ENCODE measurements at regions not wholly inside any gene's neighbourhood (a gene's known extent, or its start where the extent isn't known, plus 50 kb on each side); places are given as distances from the start of the nearest gene placed in this dataset.
"Not testable (repeated sequence)": the region's sequence is repeated elsewhere in the genome, so short reads cannot be mapped to it uniquely, and the experiment has no call there.

DNA sequence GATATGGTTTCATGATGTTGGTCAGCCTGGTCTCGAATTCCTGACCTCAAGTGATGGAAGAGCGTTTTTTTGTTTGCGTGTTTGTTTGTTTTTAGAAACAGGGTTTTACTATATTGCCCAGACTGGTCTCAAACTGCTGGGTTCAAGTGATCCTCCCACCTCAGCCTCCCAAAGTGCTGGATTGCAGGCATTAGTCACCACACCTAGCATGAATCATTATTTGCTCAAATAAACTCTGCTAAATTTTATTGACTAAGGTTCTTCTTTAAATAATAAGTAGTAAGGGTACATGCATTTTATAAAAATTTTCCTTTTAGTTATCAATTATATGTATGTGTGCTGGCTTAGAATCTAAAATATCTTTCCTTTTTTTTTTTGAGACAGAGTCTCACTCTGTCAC, 52.9 kb downstream of the ZBTB9 start:
- H3K4me1 ChIP-seq (ENCODE audit: insufficient read depth, low read length), result peaks cover 4% of the 10 kb centered on the region; the same call in 1 of the 2 replicates
- H3K4me3 ChIP-seq (ENCODE audit: low read length), result no peak overlapping the region
- no peaks in the 10 kb centered on the region for H3K27me3 ChIP-seq (ENCODE audit: insufficient read depth, low read length)
- no peaks in the 10 kb centered on the region for H3K36me3 ChIP-seq (ENCODE audit: insufficient read depth, low read depth, low read length)
- no peaks in the 10 kb centered on the region for H3K9me3 ChIP-seq (ENCODE audit: insufficient read depth, low read depth, low read length)
- H3K27ac ChIP-seq (ENCODE audit: low read length), result no peak overlapping the region
- no peak overlapping the region for H3K9ac ChIP-seq (ENCODE audit: low read depth, low read length)

- Histone ChIP-seq H3K9me3 (ENCODE audit: insufficient read depth, low read depth, low read length) (no peaks in the 10 kb centered on the region), H3K27me3 (ENCODE audit: insufficient read depth, low read length) (no peaks in the 10 kb centered on the region; the same call in 1 of the 2 replicates), H3K4me3 (ENCODE audit: low read length) (peak overlapping the region; percentile 69), H3K27ac (ENCODE audit: low read length) (no peak overlapping the region), H3K4me1 (ENCODE audit: insufficient read depth, low read length) (peaks cover 4% of the 10 kb centered on the region; the same call in 1 of the 2 replicates), H3K9ac (ENCODE audit: low read depth, low read length) (peak overlapping the region; percentile 47; the same call in 1 of the 2 replicates), H3K36me3 (ENCODE audit: insufficient read depth, low read depth, low read length) (no peaks in the 10 kb centered on the region)
Measured at GRCh38 chr6:33508935-33509926, 54.9 kb downstream of the ZBTB9 start.

DNA sequence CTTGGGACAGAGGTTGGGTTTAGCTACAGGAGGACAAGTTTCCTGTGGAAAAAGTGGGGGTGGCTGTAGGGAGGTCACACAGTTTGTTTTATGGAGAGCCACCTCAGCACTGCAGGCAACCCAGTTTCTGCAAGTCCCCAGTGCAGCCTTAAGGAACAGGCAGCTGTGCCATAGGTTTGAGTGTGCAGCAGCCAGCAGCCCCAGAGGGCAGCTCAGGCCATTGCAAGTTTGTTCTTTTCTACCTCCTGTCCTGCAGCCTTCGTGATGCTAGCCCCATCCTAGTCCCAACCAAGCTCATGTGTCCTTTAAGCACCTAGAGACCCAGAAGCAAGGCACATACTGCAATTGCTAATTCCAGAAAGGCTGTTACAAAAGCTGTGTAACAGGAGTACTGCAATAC, 58.8 kb downstream of the ZBTB9 start:
- Histone ChIP-seq H3K4me3 (ENCODE audit: low read length) (no peak overlapping the region), H3K9ac (ENCODE audit: low read depth, low read length) (no peak overlapping the region), H3K27me3 (ENCODE audit: insufficient read depth, low read length) (no peaks in the 10 kb centered on the region; the same call in 1 of the 2 replicates), H3K27ac (ENCODE audit: low read length) (no peak overlapping the region), H3K4me1 (ENCODE audit: insufficient read depth, low read length) (peaks cover 4% of the 10 kb centered on the region; the same call in 1 of the 2 replicates), H3K36me3 (ENCODE audit: insufficient read depth, low read depth, low read length) (no peaks in the 10 kb centered on the region), H3K9me3 (ENCODE audit: insufficient read depth, low read depth, low read length) (no peaks in the 10 kb centered on the region)

DNA sequence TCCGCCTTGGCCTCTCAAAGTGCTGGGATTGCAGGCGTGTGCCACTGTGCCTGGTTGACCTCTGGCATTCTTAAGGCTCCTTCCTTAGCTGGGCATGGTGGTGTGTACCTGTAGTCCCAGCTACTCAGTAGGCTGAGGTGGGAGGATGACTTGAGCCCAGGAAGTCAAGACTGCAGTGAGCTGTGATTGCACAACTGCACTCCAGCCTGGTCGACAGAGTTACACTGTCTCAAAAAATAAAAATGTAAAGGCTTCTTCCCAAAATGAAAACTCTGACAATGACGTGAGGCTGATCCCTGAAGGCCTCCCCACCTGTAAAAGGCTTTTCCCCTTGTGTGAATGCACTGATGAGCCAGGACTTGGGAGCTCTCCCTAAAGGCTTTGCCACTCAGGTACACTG, 62.4 kb downstream of the ZBTB9 start:
- H3K27me3 ChIP-seq (ENCODE audit: insufficient read depth, low read length), result no peaks in the 10 kb centered on the region; the same call in 1 of the 2 replicates

DNA sequence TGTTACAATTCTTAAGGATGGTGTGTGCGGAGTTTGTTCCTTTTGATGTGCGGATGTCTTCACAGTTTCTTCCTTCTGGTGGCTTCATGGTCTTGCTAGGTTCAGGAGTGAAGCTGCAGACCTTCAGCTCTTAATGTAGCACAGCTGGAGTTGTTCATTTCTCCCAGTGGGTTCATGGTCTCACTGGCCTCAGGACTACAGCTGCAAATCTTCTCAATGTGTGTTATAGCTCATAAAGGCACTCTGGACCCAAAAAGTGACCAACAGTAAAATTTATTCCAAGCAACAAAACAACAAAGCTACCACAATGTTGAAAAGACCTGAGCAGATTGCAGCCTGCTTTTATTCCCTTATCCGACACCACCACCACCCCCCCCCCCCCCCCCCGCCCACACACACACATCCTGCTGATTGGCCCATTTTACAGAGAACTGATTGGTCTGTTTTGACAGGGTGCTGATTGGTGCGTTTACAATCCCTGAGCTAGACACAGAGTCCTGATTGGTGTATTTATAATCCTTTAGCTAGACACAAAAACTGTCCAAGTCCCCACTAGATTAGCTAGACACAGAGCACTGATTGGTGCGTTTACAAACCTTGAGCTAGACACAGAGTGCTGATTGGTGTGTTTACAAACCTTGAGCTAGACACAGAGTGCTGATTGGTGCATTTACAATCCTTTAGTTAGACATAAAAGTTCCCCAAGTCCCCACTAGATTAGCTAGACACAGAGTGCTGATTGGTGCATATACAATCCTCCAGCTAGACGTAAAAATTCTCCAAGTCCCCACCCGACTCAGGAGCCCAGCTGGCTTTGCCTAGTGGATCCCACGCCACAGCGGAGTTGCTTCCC, 59.2 kb downstream of the BAK1 start:
- H3K9me3 ChIP-seq (ENCODE audit: insufficient read depth, low read depth, low read length); H3K4me3 ChIP-seq (ENCODE audit: low read length); H3K4me1 ChIP-seq (ENCODE audit: insufficient read depth, low read length); H3K36me3 ChIP-seq (ENCODE audit: insufficient read depth, low read depth, low read length); H3K9ac ChIP-seq (ENCODE audit: low read depth, low read length); H3K27me3 ChIP-seq (ENCODE audit: insufficient read depth, low read length); H3K27ac ChIP-seq (ENCODE audit: low read length): not testable (repeated sequence)

More for the DNA sequence above, 62.4 kb downstream of the ZBTB9 start:
- Histone ChIP-seq H3K36me3 (ENCODE audit: insufficient read depth, low read depth, low read length) (no peaks in the 10 kb centered on the region), H3K9ac (ENCODE audit: low read depth, low read length) (no peak overlapping the region), H3K9me3 (ENCODE audit: insufficient read depth, low read depth, low read length) (no peaks in the 10 kb centered on the region), H3K27ac (ENCODE audit: low read length) (no peak overlapping the region), H3K4me3 (ENCODE audit: low read length) (no peak overlapping the region), H3K4me1 (ENCODE audit: insufficient read depth, low read length) (no peaks in the 10 kb centered on the region)

DNA sequence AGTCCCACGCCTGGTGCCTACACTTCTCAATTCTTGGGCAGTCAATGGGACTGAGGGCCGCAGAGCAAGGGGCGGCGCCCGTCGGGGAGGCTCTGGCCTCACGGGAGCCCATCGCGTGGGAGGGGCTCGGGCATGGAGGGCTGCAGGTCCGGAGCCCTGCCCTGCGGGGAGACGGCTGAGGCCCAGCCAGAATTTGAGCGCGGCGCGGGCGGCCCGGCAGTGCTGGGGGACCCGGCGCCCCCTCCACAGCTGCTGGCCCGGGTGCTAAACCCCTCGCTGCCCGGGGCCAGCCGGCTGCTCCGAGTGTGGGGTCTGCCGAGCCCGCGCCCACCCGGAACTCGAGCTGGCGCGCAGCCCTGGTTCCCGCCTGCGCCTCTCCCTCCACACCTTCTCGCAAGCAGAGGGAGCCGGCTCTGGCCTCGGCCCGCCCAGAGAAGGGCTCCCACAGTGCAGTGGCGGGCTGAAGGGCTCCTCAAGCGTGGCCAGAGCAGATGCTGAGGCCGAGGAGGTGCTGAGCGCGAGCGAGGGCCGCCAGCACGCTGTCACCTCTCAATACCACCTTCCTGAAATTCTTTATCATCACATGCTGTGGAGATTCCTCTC, 58.5 kb downstream of the BAK1 start:
- H3K36me3 ChIP-seq (ENCODE audit: insufficient read depth, low read depth, low read length), result no peaks in the 10 kb centered on the region
- no peak overlapping the region for H3K27ac ChIP-seq (ENCODE audit: low read length)
- H3K4me3 ChIP-seq (ENCODE audit: low read length), result no peak overlapping the region
- H3K27me3 ChIP-seq (ENCODE audit: insufficient read depth, low read length), result no peaks in the 10 kb centered on the region
- no peak overlapping the region for H3K9ac ChIP-seq (ENCODE audit: low read depth, low read length)
- no peaks in the 10 kb centered on the region for H3K4me1 ChIP-seq (ENCODE audit: insufficient read depth, low read length)
- H3K9me3 ChIP-seq (ENCODE audit: insufficient read depth, low read depth, low read length), result no peaks in the 10 kb centered on the region

Data from iPS-20b (cell line).